Epithelial cell of proximal tubule (primary cell): ENCODE measurements at regions not wholly inside any gene's neighbourhood (a gene's known extent, or its start where the extent isn't known, plus 50 kb on each side); places are given as distances from the start of the nearest gene placed in this dataset.

ENCODE experiments used
- DNase-seq: peaks from one replicate; pipeline ENCODE4 v3.0.0-alpha.2; 2011; ENCODE audit warnings: low read depth
- H3K4me3 ChIP-seq: 2 replicates; pipeline ENCODE4 v1.5.1; 2011; ENCODE audit warnings: low read depth, mild to moderate bottlenecking, low read length
- TF ChIP-seq, protein P1 (sequence below): conservative IDR thresholded peaks from 2 replicates; pipeline ENCODE4 v1.5.1; 2012; ENCODE audit warnings: low read depth, mild to moderate bottlenecking, low read length

DNA sequence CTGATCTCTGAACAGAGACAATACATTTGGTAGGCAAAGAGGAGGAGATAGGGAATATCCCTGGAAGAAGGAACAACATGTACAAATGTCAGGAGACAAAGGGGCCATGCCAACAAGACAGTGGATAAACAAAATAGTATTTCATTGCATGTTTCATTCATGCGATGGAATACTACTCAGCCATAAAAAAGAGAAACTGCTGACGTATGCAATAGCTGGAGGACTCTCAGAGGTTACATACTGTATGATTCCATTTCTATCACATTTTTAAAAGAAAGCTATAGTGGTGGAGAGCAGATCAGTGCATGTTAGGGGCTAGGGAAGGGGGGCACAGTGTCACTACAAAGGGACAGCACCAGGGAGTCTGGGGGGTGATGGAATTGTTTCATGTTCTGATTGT lies 572.9 kb upstream of the CADM1 start:
- TF ChIP-seq, protein P1, sequence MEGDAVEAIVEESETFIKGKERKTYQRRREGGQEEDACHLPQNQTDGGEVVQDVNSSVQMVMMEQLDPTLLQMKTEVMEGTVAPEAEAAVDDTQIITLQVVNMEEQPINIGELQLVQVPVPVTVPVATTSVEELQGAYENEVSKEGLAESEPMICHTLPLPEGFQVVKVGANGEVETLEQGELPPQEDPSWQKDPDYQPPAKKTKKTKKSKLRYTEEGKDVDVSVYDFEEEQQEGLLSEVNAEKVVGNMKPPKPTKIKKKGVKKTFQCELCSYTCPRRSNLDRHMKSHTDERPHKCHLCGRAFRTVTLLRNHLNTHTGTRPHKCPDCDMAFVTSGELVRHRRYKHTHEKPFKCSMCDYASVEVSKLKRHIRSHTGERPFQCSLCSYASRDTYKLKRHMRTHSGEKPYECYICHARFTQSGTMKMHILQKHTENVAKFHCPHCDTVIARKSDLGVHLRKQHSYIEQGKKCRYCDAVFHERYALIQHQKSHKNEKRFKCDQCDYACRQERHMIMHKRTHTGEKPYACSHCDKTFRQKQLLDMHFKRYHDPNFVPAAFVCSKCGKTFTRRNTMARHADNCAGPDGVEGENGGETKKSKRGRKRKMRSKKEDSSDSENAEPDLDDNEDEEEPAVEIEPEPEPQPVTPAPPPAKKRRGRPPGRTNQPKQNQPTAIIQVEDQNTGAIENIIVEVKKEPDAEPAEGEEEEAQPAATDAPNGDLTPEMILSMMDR = no peak
- DNase-seq = no peak
- no peak overlapping the region for H3K4me3 ChIP-seq

DNA sequence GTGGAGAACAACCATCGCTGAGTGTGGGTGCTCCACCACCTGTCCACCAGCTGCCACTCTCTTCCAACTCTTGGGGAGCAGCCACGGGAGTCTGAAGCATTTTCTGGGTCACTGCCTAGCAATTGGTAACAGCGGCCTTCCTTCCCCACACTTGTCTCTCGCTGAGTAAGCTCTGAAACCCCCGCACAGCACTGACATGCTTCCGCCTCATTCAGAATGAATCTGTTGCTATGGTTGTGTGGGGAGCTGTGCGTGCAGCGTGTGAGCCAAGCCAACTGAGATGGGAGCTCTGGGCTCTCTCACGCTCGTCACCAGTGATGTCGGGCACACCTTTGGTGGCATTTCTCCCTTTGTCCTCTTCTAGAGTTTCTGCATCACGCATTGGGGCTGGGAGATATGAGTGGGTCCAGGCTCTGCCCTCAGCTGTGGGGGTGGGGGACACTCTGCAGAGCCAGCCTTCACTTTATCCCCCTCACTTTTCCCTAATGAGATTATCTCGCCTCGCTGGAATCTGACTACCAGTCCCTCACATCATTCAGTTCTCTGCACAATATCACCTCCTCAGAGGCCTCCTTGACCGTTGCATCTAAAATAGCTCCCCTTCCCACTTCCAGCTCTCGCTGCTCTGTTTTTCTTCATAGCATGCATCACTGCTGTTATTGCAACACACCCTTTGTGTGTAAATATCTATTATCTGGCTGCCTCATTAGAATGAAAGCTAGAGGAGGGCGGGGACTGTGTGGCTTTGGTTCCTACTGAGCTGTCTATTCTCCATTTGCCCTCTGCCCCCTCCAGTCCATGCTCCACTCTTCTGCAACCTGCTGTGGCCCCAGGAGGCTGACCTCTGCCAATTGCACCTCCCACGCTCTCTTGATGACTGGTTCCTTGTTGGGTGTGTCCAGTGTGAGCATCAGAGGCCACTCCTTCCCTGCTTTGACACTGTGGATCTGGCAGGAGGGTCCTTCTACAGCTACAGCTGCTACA lies 569.9 kb upstream of the CADM1 start:
- TF ChIP-seq, protein P1 = no peak
- DNase-seq = peak; percentile 7
- no peak overlapping the region for H3K4me3 ChIP-seq

- TF ChIP-seq, protein P1 = peak; percentile 23
- no peak for DNase-seq
- H3K4me3 ChIP-seq = no peak overlapping the region
Observed at GRCh38 chr11:116072601-116073410, 568.6 kb upstream of the CADM1 start.

DNA sequence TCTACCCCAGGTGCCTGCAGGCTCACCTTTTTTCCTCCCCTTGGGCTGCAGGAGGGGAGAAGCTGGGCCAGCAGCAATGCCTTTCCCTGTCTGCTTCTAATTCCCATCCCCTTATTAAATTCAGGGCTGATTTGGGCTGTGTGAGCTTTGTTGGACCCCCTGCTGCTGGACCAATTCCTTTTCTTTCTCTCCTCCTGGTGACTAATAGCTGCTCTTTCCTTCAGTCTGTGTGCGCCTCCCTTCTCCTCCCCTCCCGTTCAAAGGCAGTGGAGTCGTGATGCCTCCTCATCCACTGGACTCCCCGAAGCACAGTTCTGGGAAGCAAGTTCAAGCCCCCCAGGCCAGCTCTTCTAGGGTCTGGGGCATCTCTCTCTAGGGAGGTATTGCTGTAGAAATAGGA lies 567.9 kb upstream of the CADM1 start:
- no peak for DNase-seq
- H3K4me3 ChIP-seq = no peak overlapping the region
- TF ChIP-seq, protein P1 = no peak

DNA sequence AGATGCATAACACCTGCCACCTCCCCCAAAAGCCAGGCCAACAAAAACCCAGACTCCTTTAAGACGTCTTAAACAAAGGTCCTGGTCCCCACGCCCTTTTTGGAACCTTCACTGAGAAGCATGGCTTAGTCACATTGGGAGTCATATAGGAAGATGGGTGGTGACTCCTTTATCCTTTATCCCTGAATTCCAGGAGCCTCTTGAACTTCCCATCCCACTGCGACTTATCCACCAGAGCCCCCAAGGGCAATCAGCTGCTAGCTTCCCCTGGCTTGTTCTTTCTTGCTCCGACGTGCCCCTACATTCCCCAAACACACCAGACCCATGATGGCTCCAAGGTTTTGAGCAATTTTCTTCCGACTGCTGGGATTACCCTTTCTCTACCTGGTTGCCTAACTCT lies 567.0 kb upstream of the CADM1 start:
- H3K4me3 ChIP-seq = no peak overlapping the region
- TF ChIP-seq, protein P1 = no peak
- DNase-seq = no peak

- no peak for DNase-seq
- TF ChIP-seq, protein P1 = no peak
- H3K4me3 ChIP-seq = no peak overlapping the region
Observed at GRCh38 chr11:116070520-116070919, 566.3 kb upstream of the CADM1 start.
